ENCODE measurements at regions not wholly inside any gene's neighbourhood (a gene's known extent, or its start where the extent isn't known, plus 50 kb on each side); places are given as distances from the start of the nearest gene placed in this dataset.

- Histone ChIP-seq H3K27me3 (ENCODE audit: control insufficient read depth in 2 of 2, insufficient read depth in 2 of 2, low read length in 2 of 2) (no peaks in the 10 kb centered on the region), H3K9me1 (replicated peaks; ENCODE audit: control insufficient read depth, extremely low read depth, insufficient read depth, low read length) (no peaks in the 10 kb centered on the region), H3K9me3 (replicated peaks; ENCODE audit: control insufficient read depth, insufficient read depth, low read length) (no peaks in the 10 kb centered on the region), H3K4me2 (ENCODE audit: insufficient read depth, low read length) (no peak overlapping the region), H3K4me3 (replicated peaks in 1 of 3; ENCODE audit: insufficient read depth in 1 of 3, low read depth in 1 of 3, low read length in 3 of 3) (no peak overlapping the region), H3K4me1 (ENCODE audit: control insufficient read depth, extremely low read depth, insufficient read depth, low read length) (no peaks in the 10 kb centered on the region), H4K20me1 (replicated peaks; ENCODE audit: control insufficient read depth, extremely low read depth, insufficient read depth, low read length) (no peaks in the 10 kb centered on the region), H2AFZ (ENCODE audit: low read depth, low read length) (no peak overlapping the region), H3K36me3 (ENCODE audit: control insufficient read depth in 2 of 2, extremely low read depth in 1 of 2, insufficient read depth in 2 of 2, low read length in 2 of 2) (no peaks in the 10 kb centered on the region), H3K79me2 (ENCODE audit: control insufficient read depth, insufficient read depth, low read length) (no peaks in the 10 kb centered on the region), H3K27ac (ENCODE audit: insufficient read depth, low read depth, low read length) (no peak overlapping the region), H3K9ac (replicated peaks; ENCODE audit: extremely low read depth, insufficient read depth, low read length) (no peak overlapping the region)
- TF ChIP-seq CTCF (IDR thresholded peaks at IDR 0.05; ENCODE audit: extremely low read depth in 1 of 2, insufficient read depth in 1 of 2, low read depth in 1 of 2, low read length in 2 of 2) (no peak), MAX (IDR thresholded peaks at IDR 0.05; ENCODE audit: insufficient read depth, insufficient read length) (no peak)
- POLR2A ChIA-PET = no interaction called here
- FAIRE-seq (no peak), DNase-seq (ENCODE audit: low read depth, low spot score) (no peak)
- no TSS peak for BruUV-seq (replicated peaks)
- dilution Hi-C loops (cut with MboI; ENCODE audit: extremely low pct_ligation_motif_present, low sequenced_read_pairs) = no loop called here
- intact Hi-C loops (cut with micrococcal nuclease) = no loop called here
- CTCF ChIA-PET = interaction anchor here (1.4 kb wide), 1 partner anchor 363 kb away, joined by 3 read pairs; no protein-coding TSS in a partner anchor
Measured at GRCh38 chr20:40522405-40522804, 166.6 kb downstream of the MAFB start.

- Histone ChIP-seq H3K36me3 (ENCODE audit: control insufficient read depth in 2 of 2, extremely low read depth in 1 of 2, insufficient read depth in 2 of 2, low read length in 2 of 2) (no peaks in the 10 kb centered on the region), H3K4me3 (replicated peaks in 1 of 3; ENCODE audit: insufficient read depth in 1 of 3, low read depth in 1 of 3, low read length in 3 of 3) (no peak overlapping the region), H4K20me1 (replicated peaks; ENCODE audit: control insufficient read depth, extremely low read depth, insufficient read depth, low read length) (no peaks in the 10 kb centered on the region), H2AFZ (ENCODE audit: low read depth, low read length) (no peak overlapping the region), H3K4me1 (ENCODE audit: control insufficient read depth, extremely low read depth, insufficient read depth, low read length) (no peaks in the 10 kb centered on the region), H3K27me3 (ENCODE audit: control insufficient read depth in 2 of 2, insufficient read depth in 2 of 2, low read length in 2 of 2) (no peaks in the 10 kb centered on the region), H3K4me2 (ENCODE audit: insufficient read depth, low read length) (no peak overlapping the region), H3K9ac (replicated peaks; ENCODE audit: extremely low read depth, insufficient read depth, low read length) (no peak overlapping the region), H3K9me3 (replicated peaks; ENCODE audit: control insufficient read depth, insufficient read depth, low read length) (no peaks in the 10 kb centered on the region), H3K79me2 (ENCODE audit: control insufficient read depth, insufficient read depth, low read length) (no peaks in the 10 kb centered on the region), H3K9me1 (replicated peaks; ENCODE audit: control insufficient read depth, extremely low read depth, insufficient read depth, low read length) (no peaks in the 10 kb centered on the region), H3K27ac (ENCODE audit: insufficient read depth, low read depth, low read length) (no peak overlapping the region)
- POLR2A ChIA-PET = no interaction called here
- no peak for DNase-seq (ENCODE audit: low read depth, low spot score)
- dilution Hi-C loops (cut with MboI; ENCODE audit: extremely low pct_ligation_motif_present, low sequenced_read_pairs) = no loop called here
- no peak for TF ChIP-seq POLR2AphosphoS5 (IDR thresholded peaks at IDR 0.05; ENCODE audit: insufficient read depth, low read depth, low read length)
- no peak for TF ChIP-seq GATA2 (IDR thresholded peaks at IDR 0.05; ENCODE audit: insufficient read depth, insufficient read length, low read depth, low read length)
- TF ChIP-seq MAX (IDR thresholded peaks at IDR 0.05; ENCODE audit: insufficient read depth, insufficient read length) = no peak
- no peak for TF ChIP-seq CTCF (IDR thresholded peaks at IDR 0.05; ENCODE audit: extremely low read depth in 1 of 2, insufficient read depth in 1 of 2, low read depth in 1 of 2, low read length in 2 of 2)
- TF ChIP-seq MYC (IDR thresholded peaks at IDR 0.05; ENCODE audit: low read depth, low read length) = no peak
- no peak for TF ChIP-seq POLR2A (IDR thresholded peaks at IDR 0.05; ENCODE audit: low read depth, low read length)
- TF ChIP-seq FOS (IDR thresholded peaks at IDR 0.05; ENCODE audit: borderline replicate concordance, insufficient read depth, low read length) = no peak
- intact Hi-C loops (cut with micrococcal nuclease) = no loop called here
- no TSS peak for BruUV-seq (replicated peaks)
- CTCF ChIA-PET = no interaction called here
- no peak for FAIRE-seq
Measured at GRCh38 chr20:40521962-40522361, 167.1 kb downstream of the MAFB start.
